Activated CD4-positive, alpha-beta T cell treated with anti-CD3 and anti-CD28 coated beads for 48 hours (primary cell): ENCODE measurements at regions not wholly inside any gene's neighbourhood (a gene's known extent, or its start where the extent isn't known, plus 50 kb on each side); places are given as distances from the start of the nearest gene placed in this dataset.
"Not testable (repeated sequence)": the region's sequence is repeated elsewhere in the genome, so short reads cannot be mapped to it uniquely, and the experiment has no call there.

ENCODE experiments used
- DNase-seq: peaks from one replicate; pipeline ENCODE4 v3.0.0-alpha.2; 2020

- DNase-seq, result no peak
Observed at GRCh38 chr11:116059919-116060318, 555.7 kb upstream of the CADM1 start.

GRCh38 chr11:116057000-116057399 lies 552.8 kb upstream of the CADM1 start:
- no peak for DNase-seq

- DNase-seq, result no peak
Observed at GRCh38 chr11:116055064-116055463, 550.8 kb upstream of the CADM1 start.

- DNase-seq, result no peak
Observed at GRCh38 chr11:116053548-116053919, 549.3 kb upstream of the CADM1 start.

GRCh38 chr11:116052603-116053547 lies 548.7 kb upstream of the CADM1 start:
- DNase-seq, result no peak

- no peak for DNase-seq
Observed at GRCh38 chr11:116051494-116051893, 547.3 kb upstream of the CADM1 start.

- DNase-seq, result no peak
Observed at GRCh38 chr11:116049383-116049782, 545.2 kb upstream of the CADM1 start.

GRCh38 chr11:116046127-116046526 lies 541.9 kb upstream of the CADM1 start:
- no peak for DNase-seq

- no peak for DNase-seq
Observed at GRCh38 chr11:116044941-116045340, 540.7 kb upstream of the CADM1 start.

- no peak for DNase-seq
Observed at GRCh38 chr11:116044520-116044919, 540.3 kb upstream of the CADM1 start.

- DNase-seq, result no peak
Observed at GRCh38 chr11:116043857-116044256, 539.6 kb upstream of the CADM1 start.

- DNase-seq, result not testable (repeated sequence)
Observed at GRCh38 chr11:116043059-116043458, 538.8 kb upstream of the CADM1 start.

GRCh38 chr11:116042146-116042545 lies 537.9 kb upstream of the CADM1 start:
- no peak for DNase-seq

- no peak for DNase-seq
Observed at GRCh38 chr11:116037861-116038260, 533.6 kb upstream of the CADM1 start.

GRCh38 chr11:116035977-116036376 lies 531.8 kb upstream of the CADM1 start:
- no peak for DNase-seq

GRCh38 chr11:116033931-116034553 lies 529.8 kb upstream of the CADM1 start:
- no peak for DNase-seq

- DNase-seq, result no peak
Observed at GRCh38 chr11:116030697-116031331, 526.6 kb upstream of the CADM1 start.

GRCh38 chr11:116028506-116028905 lies 524.3 kb upstream of the CADM1 start:
- not testable (repeated sequence) for DNase-seq

- no peak for DNase-seq
Observed at GRCh38 chr11:115999437-115999836, 495.2 kb upstream of the CADM1 start.

- DNase-seq, result no peak
Observed at GRCh38 chr11:115996808-115997188, 492.6 kb upstream of the CADM1 start.

GRCh38 chr11:115996125-115996807 lies 492.1 kb upstream of the CADM1 start:
- DNase-seq, result no peak

- DNase-seq, result no peak
Observed at GRCh38 chr11:115993590-115993989, 489.4 kb upstream of the CADM1 start.

GRCh38 chr11:115990004-115990447 lies 485.8 kb upstream of the CADM1 start:
- peak; percentile 5 for DNase-seq
